HPDE6-E6E7 (cell line): ENCODE measurements at regions not wholly inside any gene's neighbourhood (a gene's known extent, or its start where the extent isn't known, plus 50 kb on each side); places are given as distances from the start of the nearest gene placed in this dataset.
"Not testable (repeated sequence)": the region's sequence is repeated elsewhere in the genome, so short reads cannot be mapped to it uniquely, and the experiment has no call there.

Experiments
- DNase-seq: peaks from one replicate; pipeline ENCODE4 v3.0.0; 2011; ENCODE audit warnings: missing footprints; ENCODE audit errors: extremely low spot score

GRCh38 chr2:129907256-129907998, 72.0 kb upstream of the RAB6C start:
- no peak for DNase-seq

- DNase-seq = no peak
These were observed 70.6 kb upstream of the RAB6C start for GRCh38 chr2:129908721-129909373.

- DNase-seq = no peak
These were observed 69.6 kb upstream of the RAB6C start for GRCh38 chr2:129909651-129910418.

- DNase-seq = no peak
These were observed 68.8 kb upstream of the RAB6C start for GRCh38 chr2:129910446-129911362.

- DNase-seq = no peak
These were observed 68.0 kb upstream of the RAB6C start for GRCh38 chr2:129911363-129912065.

GRCh38 chr2:129912066-129912820, 67.2 kb upstream of the RAB6C start:
- no peak for DNase-seq

- DNase-seq = no peak
These were observed 66.4 kb upstream of the RAB6C start for GRCh38 chr2:129912871-129913694.

GRCh38 chr2:129913695-129914495, 65.6 kb upstream of the RAB6C start:
- DNase-seq = no peak

GRCh38 chr2:129914538-129915302, 64.7 kb upstream of the RAB6C start:
- DNase-seq = no peak

GRCh38 chr2:129915303-129915840, 64.1 kb upstream of the RAB6C start:
- no peak for DNase-seq

- DNase-seq = no peak
These were observed 60.9 kb upstream of the RAB6C start for GRCh38 chr2:129918604-129919003.

- DNase-seq = no peak
These were observed 56.7 kb upstream of the RAB6C start for GRCh38 chr2:129922571-129923264.

- no peak for DNase-seq
These were observed 56.0 kb upstream of the RAB6C start for GRCh38 chr2:129923265-129924091.

- DNase-seq = not testable (repeated sequence)
These were observed 55.4 kb upstream of the RAB6C start for GRCh38 chr2:129924115-129924514.

- DNase-seq = no peak
These were observed 54.1 kb upstream of the RAB6C start for GRCh38 chr2:129925381-129925780.

- no peak for DNase-seq
These were observed 51.8 kb upstream of the RAB6C start for GRCh38 chr2:129927696-129928095.
